Cardiac muscle cell (in vitro differentiated cells and primary cell): ENCODE measurements at regions not wholly inside any gene's neighbourhood (a gene's known extent, or its start where the extent isn't known, plus 50 kb on each side); places are given as distances from the start of the nearest gene placed in this dataset.

Source experiments
- DNase-seq, 2 donors: peaks; one replicate each; pipeline versions ENCODE4 v3.0.0 to v3.0.0-alpha.2; 2010 to 2017; ENCODE audit warnings: low read depth in 1 of 2, low spot score in 1 of 2
- H3K27ac ChIP-seq: fragments of 200-600 bp; sonication (generic); 2 replicates; pipeline ENCODE4 v1.5.1; 2016
- H3K27me3 ChIP-seq: fragments of 200-600 bp; sonication (generic); 2 replicates; pipeline ENCODE4 v1.6.0; 2016; ENCODE audit warnings: control low read depth
- H3K36me3 ChIP-seq: fragments of 200-600 bp; sonication (generic); 2 replicates; pipeline ENCODE4 v1.5.1; 2016; ENCODE audit warnings: control low read depth
- H3K4me1 ChIP-seq: fragments of 200-600 bp; sonication (generic); 2 replicates; pipeline ENCODE4 v1.8.1; 2017; ENCODE audit warnings: low read depth, mild to moderate bottlenecking, mixed run types
- H3K4me3 ChIP-seq: fragments of 200-600 bp; sonication (generic); 2 replicates; pipeline ENCODE4 v1.5.1; 2016; ENCODE audit warnings: mild to moderate bottlenecking
- H3K9me3 ChIP-seq: fragments of 200-600 bp; sonication (generic); 2 replicates; pipeline ENCODE4 v1.5.1; 2017; ENCODE audit warnings: low read depth, mild to moderate bottlenecking, control low read depth
- TF ChIP-seq, protein P1 (sequence below): IDR thresholded peaks from 2 replicates; pipeline ENCODE4 v1.5.1; 2012; ENCODE audit warnings: low read depth, mild to moderate bottlenecking, low read length

DNA sequence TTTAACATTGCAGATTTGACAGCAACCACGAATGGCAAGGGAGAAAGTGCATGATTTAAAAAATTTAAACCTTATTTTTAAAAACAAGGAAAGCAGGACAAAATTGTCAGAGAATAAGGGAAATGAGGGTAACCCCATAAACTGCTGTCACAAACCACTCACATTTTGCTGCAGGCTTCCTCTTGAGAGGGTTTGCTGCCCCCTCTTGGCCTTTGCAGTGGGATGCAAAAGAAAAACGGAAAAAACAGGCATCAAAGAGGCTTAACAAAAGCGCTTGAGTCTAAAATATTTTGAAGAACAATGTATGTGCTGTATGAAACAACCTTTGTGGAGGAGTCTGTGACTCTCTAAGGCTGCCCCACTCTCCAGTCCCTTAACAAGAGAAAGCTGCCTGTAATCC, 91.6 kb downstream of the TMX3 start:
- Histone ChIP-seq H3K27ac (no peak overlapping the region), H3K4me3 (no peak overlapping the region), H3K27me3 (no peaks in the 10 kb centered on the region), H3K9me3 (no peaks in the 10 kb centered on the region), H3K4me1 (no peaks in the 10 kb centered on the region), H3K36me3 (no peaks in the 10 kb centered on the region)
- TF ChIP-seq, protein P1, sequence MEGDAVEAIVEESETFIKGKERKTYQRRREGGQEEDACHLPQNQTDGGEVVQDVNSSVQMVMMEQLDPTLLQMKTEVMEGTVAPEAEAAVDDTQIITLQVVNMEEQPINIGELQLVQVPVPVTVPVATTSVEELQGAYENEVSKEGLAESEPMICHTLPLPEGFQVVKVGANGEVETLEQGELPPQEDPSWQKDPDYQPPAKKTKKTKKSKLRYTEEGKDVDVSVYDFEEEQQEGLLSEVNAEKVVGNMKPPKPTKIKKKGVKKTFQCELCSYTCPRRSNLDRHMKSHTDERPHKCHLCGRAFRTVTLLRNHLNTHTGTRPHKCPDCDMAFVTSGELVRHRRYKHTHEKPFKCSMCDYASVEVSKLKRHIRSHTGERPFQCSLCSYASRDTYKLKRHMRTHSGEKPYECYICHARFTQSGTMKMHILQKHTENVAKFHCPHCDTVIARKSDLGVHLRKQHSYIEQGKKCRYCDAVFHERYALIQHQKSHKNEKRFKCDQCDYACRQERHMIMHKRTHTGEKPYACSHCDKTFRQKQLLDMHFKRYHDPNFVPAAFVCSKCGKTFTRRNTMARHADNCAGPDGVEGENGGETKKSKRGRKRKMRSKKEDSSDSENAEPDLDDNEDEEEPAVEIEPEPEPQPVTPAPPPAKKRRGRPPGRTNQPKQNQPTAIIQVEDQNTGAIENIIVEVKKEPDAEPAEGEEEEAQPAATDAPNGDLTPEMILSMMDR: peak; percentile 92
- peak; percentile 68 to 86 for DNase-seq

DNA sequence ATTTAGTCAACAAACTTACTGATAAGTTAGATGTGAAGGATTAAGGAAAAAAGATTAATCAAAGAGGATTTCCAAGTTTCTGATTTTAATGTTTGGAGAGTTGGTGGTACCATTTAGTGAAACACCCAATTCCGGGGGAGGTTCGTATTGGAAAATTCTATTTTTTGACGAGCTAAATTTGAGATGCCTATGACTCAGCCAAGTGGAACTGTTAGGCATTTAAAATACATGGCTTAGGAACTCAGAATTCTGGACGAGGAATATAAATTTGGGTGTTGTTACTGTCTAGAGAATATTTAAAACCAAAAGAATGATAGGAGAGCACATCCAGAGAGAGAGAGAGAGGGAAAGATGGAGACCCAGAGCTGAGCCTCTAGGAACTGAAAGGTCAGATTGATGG, 103.6 kb downstream of the TMX3 start:
- no peak overlapping the region for H3K4me3 ChIP-seq
- H3K27me3 ChIP-seq: no peaks in the 10 kb centered on the region
- H3K4me1 ChIP-seq: no peaks in the 10 kb centered on the region
- no peak for DNase-seq
- H3K36me3 ChIP-seq: no peaks in the 10 kb centered on the region
- TF ChIP-seq, protein P1: no peak
- no peaks in the 10 kb centered on the region for H3K9me3 ChIP-seq
- no peak overlapping the region for H3K27ac ChIP-seq

DNA sequence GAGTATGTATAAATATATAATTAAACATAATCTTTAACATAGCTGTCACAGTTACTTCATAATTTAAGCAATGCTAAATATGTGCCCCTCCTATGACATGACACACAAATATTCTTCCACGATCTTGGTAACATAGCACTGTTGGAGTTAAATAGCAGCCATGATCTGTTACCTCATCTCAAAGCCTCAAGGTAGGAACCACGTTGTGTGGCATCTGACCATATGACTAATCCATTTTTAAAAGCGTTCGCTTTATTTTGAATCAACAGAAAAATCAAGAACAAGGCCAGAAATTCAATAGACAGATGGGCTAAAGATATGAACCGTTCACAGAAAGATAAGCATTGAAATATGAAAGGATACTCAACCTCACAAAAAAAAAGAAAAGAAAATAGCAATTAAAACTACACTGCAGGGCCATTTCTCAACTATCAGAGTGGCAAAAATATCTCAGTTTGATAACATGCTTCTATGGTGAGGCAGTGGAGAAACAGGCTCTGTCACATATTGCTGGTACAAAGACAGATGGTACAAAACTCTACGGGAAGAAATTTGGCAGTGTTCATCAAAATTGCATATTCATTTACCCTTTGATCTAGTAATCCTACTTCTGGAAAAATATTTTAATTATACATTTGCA, 105.9 kb downstream of the TMX3 start:
- TF ChIP-seq, protein P1: no peak
- no peak for DNase-seq
- Histone ChIP-seq H3K27me3 (no peaks in the 10 kb centered on the region), H3K4me1 (no peaks in the 10 kb centered on the region), H3K9me3 (no peaks in the 10 kb centered on the region), H3K4me3 (no peak overlapping the region), H3K27ac (no peak overlapping the region), H3K36me3 (no peaks in the 10 kb centered on the region)

DNA sequence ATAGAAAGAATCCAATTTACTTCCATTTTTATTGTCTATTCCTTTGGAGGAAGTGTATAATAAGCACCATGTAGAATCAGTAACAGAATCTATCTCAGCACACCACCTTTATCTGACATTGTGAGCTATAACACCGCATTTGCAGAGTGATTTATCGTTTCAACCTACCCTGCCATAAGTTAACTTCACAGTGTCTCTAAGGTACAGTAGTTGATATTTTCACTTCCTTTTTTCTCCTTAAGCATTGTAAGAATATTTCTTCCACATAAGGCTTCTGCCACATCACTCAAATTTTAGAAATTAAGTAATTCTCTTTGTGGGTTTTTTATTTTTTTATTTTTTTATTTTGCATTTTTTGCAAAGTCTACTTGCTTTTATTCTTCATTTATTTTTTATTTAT, 107.1 kb downstream of the TMX3 start:
- no peak overlapping the region for H3K4me3 ChIP-seq
- TF ChIP-seq, protein P1: no peak
- H3K36me3 ChIP-seq: no peaks in the 10 kb centered on the region
- H3K27ac ChIP-seq: no peak overlapping the region
- no peaks in the 10 kb centered on the region for H3K9me3 ChIP-seq
- DNase-seq: no peak
- no peaks in the 10 kb centered on the region for H3K27me3 ChIP-seq
- H3K4me1 ChIP-seq: no peaks in the 10 kb centered on the region

DNA sequence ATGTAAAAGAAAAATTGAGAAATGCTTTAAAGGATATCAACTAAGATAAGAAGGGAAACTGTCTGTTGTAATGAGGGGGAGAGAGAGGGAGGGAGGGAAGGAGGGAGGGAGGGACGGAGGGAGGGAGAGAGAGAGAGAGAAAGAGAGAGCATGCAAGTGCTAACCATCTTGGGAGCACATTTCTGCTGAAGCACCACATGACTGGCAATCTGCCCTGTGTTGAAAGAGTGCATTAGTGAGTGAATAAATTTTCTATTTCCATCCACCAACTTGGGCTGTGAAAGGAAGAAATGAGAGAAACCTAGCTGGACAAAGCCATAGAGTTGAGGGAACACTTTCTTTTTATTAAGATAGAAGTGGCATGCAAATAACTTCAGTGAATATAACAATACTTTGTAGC, 110.7 kb downstream of the TMX3 start:
- TF ChIP-seq, protein P1: no peak
- H3K27me3 ChIP-seq: no peaks in the 10 kb centered on the region
- no peaks in the 10 kb centered on the region for H3K36me3 ChIP-seq
- no peaks in the 10 kb centered on the region for H3K4me1 ChIP-seq
- DNase-seq: peak in 1 of 2 donors; percentile 47
- H3K4me3 ChIP-seq: no peak overlapping the region
- H3K9me3 ChIP-seq: no peaks in the 10 kb centered on the region
- no peak overlapping the region for H3K27ac ChIP-seq
